Ishikawa (cell line): ENCODE measurements at regions not wholly inside any gene's neighbourhood (a gene's known extent, or its start where the extent isn't known, plus 50 kb on each side); places are given as distances from the start of the nearest gene placed in this dataset.

Experiments
- CREB1 ChIP-seq: IDR thresholded peaks from 2 replicates; pipeline ENCODE4 v1.6.1; 2012; ENCODE audit warnings: low read depth
- TAF1 ChIP-seq: IDR thresholded peaks from 2 replicates; pipeline ENCODE4 v1.6.1; 2012; ENCODE audit warnings: low read depth, mild to moderate bottlenecking
- YY1 ChIP-seq: IDR thresholded peaks from 2 replicates; pipeline ENCODE4 v1.6.1; 2012; ENCODE audit warnings: low read depth

GRCh38 chr2:60127191-60127590 is 426.3 kb downstream of the BCL11A start:
- TF ChIP-seq YY1 (no peak), CREB1 (no peak), TAF1 (no peak)
